Psoas muscle (tissue), 7 donors: ENCODE measurements at regions not wholly inside any gene's neighbourhood (a gene's known extent, or its start where the extent isn't known, plus 50 kb on each side); places are given as distances from the start of the nearest gene placed in this dataset.

Experiments
- ATAC-seq, 4 donors: fragments of 200-7000 bp; cut with Tn5 transposase; one replicate each; pipeline ENCODE4 v1.9.1; 2020; ENCODE audit warnings: moderate library complexity in 3 of 4, mild to moderate bottlenecking in 2 of 4
- DNase-seq, 2 donors: peaks; one replicate each; pipeline ENCODE4 v3.0.0-alpha.2; 2020
- H3K27ac ChIP-seq: fragments of 200-600 bp; one replicate; pipeline ENCODE4 v1.8.0; 2022
- H3K27me3 ChIP-seq, 3 donors: fragments of 200-600 bp in 1 of 3; one replicate each; pipeline versions ENCODE4 v1.6.1 to v1.8.0; 2013 to 2022; ENCODE audit warnings: low read length in 2 of 3, mild to moderate bottlenecking in 2 of 3, moderate library complexity in 1 of 3; ENCODE audit not compliant: insufficient read depth in 3 of 3
- H3K36me3 ChIP-seq, 2 donors: fragments of 200-600 bp in 1 of 2; one replicate each; pipeline versions ENCODE4 v1.6.1 to v1.8.0; 2013 to 2022; ENCODE audit warnings: low read depth in 1 of 2, mild to moderate bottlenecking in 1 of 2, moderate library complexity in 1 of 2; ENCODE audit not compliant: insufficient read depth in 1 of 2
- H3K4me1 ChIP-seq: fragments of 200-600 bp; one replicate; pipeline ENCODE4 v1.8.0; 2022
- H3K4me3 ChIP-seq: fragments of 200-600 bp; one replicate; pipeline ENCODE4 v1.8.0; 2022; ENCODE audit warnings: mild to moderate bottlenecking
- H3K9me3 ChIP-seq: fragments of 200-600 bp; one replicate; pipeline ENCODE4 v1.8.0; 2022
- WGBS, 3 donors: extraction: QIAGEN DNeasy Blood & Tissue Kit; methylation state at CpG; one replicate each; pipeline versions ENCODE4 v1.1.6 to v1.1.7; 2013; 5-methylcytosine and 5-hydroxymethylcytosine counted together
- intact Hi-C, 2 donors: fragments of 100-400 bp; cut with DNase I; formaldehyde crosslinking; loops; one replicate each; pipeline versions ENCODE4 v1.11.0 to v1.14.2; 2022
- TF ChIP-seq, protein P1 (sequence below): fragments of 200-600 bp; IDR thresholded peaks from one replicate; pipeline ENCODE4 v1.8.0; 2022; ENCODE audit warnings: antibody characterized with exemption
- donor health status: healthy with polysubstance abuse.
- donor health status: DM: no; HTN: no; CAD: no; lungs with moderate emphysema.
- donor health status: Bipolar disorder and iron deficiency.
- donor health status: healthy.
- donor health status: DM: yes; HTN: yes; CAD: no.
- donor health status: DM: no; HTN: no; CAD: no.
- donor health status: DM: yes; HTN: yes; CAD: no.

DNA sequence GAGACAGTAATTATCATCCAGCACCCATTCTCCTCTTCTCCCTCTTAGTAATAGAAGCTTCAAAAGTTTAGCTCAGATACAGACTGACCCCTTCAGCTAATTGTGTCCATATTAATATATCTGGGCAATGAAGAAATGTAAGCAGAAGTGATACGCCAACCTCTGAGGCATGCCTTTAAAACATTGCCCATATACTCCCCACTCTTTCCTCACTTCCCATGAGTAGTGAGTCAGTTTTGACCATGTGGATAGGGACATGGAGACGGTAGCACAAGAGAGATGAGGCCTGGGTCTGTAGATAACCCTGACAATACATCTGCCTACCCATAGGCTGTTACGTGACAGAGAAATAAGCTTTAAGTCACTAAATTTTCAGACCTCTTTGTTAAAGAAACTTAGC, 147.6 kb downstream of the KCTD12 start:
- WGBS, 3 donors: 93 to 96% (median 94%) methylated on average over 3 of the region's 3 CpGs
- TF ChIP-seq, protein P1, sequence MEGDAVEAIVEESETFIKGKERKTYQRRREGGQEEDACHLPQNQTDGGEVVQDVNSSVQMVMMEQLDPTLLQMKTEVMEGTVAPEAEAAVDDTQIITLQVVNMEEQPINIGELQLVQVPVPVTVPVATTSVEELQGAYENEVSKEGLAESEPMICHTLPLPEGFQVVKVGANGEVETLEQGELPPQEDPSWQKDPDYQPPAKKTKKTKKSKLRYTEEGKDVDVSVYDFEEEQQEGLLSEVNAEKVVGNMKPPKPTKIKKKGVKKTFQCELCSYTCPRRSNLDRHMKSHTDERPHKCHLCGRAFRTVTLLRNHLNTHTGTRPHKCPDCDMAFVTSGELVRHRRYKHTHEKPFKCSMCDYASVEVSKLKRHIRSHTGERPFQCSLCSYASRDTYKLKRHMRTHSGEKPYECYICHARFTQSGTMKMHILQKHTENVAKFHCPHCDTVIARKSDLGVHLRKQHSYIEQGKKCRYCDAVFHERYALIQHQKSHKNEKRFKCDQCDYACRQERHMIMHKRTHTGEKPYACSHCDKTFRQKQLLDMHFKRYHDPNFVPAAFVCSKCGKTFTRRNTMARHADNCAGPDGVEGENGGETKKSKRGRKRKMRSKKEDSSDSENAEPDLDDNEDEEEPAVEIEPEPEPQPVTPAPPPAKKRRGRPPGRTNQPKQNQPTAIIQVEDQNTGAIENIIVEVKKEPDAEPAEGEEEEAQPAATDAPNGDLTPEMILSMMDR: no peak
- ATAC-seq: no peak

DNA sequence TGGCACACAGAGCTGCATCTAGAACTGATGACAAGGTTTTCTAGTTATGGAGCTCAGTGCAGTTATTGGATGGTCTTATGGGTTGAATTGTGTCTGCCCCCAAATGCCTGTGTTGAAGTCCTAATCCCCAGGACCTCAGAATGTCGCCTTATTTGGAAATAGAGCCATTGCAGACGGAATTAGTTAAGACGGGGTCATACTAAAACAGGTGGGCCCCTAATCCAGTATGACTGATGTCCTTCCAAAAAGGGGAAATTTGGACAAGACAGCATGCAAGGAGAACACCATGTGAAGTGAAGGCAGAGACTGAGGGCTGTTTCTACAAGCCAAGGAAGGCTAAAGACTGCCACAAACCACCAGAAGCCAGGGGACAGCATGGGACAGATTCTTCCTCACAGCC, 148.7 kb downstream of the KCTD12 start:
- H3K9me3 ChIP-seq: no peaks in the 10 kb centered on the region
- no peak for DNase-seq
- ATAC-seq: no peak
- 44 to 49% (median 48%) methylated on average over 3 of the region's 3 CpGs for WGBS, 3 donors
- intact Hi-C loops: no loop called here
- H3K4me3 ChIP-seq: no peak overlapping the region
- no peaks in the 10 kb centered on the region for H3K4me1 ChIP-seq
- H3K36me3 ChIP-seq: no peaks in the 10 kb centered on the region
- no peak overlapping the region for H3K27ac ChIP-seq
- TF ChIP-seq, protein P1: no peak
- no peaks in the 10 kb centered on the region for H3K27me3 ChIP-seq

More for the DNA sequence above, 147.6 kb downstream of the KCTD12 start:
- Histone ChIP-seq H3K4me1 (no peaks in the 10 kb centered on the region), H3K27ac (no peak overlapping the region), H3K27me3 (no peaks in the 10 kb centered on the region), H3K36me3 (no peaks in the 10 kb centered on the region), H3K4me3 (no peak overlapping the region), H3K9me3 (no peaks in the 10 kb centered on the region)
- DNase-seq: no peak
- intact Hi-C loops: no loop called here

DNA sequence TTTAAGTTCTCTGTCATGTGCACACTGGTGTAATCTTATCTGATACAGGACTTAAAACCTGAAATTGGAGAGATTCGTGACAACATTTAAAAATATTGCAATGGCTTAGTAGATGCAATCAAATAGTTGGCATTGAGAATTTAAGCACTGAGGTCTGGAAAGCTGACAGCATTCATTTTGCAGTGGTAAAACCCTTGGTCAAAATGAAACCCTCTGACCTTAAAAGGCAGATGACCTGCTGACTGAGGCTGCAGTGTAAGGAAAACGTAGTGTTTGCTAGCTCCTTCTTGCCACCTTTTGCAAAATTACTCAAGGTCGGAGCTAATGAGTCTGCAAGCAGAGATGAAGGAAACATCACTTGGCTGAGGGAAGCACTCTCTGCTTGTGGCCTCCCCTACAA, 150.6 kb downstream of the KCTD12 start:
- Histone ChIP-seq H3K9me3 (no peaks in the 10 kb centered on the region), H3K27ac (no peak overlapping the region), H3K4me1 (no peaks in the 10 kb centered on the region), H3K27me3 (no peaks in the 10 kb centered on the region), H3K36me3 (no peaks in the 10 kb centered on the region), H3K4me3 (no peak overlapping the region)
- ATAC-seq (no peak), DNase-seq (no peak)
- TF ChIP-seq, protein P1: no peak
- intact Hi-C loops: no loop called here
- 72 to 83% (median 73%) methylated on average over 3 of the region's 3 CpGs for WGBS, 3 donors

DNA sequence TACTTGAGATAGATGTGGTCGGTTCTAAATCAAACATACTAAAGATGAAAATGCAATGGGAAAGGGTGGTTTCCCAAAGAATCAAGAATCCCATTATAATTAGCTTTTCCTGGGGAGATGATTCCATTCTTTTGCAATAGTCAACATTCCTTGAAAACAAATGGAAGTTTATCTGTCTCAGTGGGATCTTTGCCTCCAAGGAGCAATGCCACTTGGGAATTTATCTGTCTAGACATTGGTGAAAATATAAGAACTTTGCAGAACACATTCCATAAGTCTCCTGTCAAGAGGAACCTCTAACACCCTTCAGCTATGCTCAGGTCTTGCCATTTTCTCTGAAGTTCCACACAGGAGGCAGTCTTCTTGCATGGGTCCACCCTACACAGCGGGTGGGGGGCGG, 152.5 kb downstream of the KCTD12 start:
- Histone ChIP-seq H3K36me3 (no peaks in the 10 kb centered on the region), H3K4me1 (no peaks in the 10 kb centered on the region), H3K27me3 (no peaks in the 10 kb centered on the region), H3K27ac (no peak overlapping the region), H3K4me3 (no peak overlapping the region), H3K9me3 (no peaks in the 10 kb centered on the region)
- ATAC-seq (no peak), DNase-seq (no peak)
- TF ChIP-seq, protein P1: no peak
- intact Hi-C loops: no loop called here
- 83 to 87% (median 86%) methylated on average over 3 of the region's 3 CpGs for WGBS, 3 donors

DNA sequence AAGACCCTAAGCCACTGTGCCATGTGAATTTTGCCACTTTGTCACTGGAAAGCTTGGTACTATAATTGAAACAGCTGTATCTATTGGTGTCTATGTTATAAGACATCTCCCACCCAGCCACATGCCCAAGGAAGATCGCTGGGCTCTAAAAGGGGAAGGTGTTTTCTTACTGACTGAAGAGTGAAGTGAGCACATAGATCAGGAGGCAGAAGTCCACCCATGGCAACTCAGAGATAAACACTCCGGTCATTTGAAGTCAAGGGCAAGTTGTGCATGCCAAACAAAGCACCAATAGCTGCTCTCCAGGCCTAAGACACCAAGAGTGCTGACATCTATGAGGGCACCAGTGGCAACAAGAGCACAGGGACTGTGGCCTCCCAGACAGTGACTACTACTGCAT, 153.8 kb downstream of the KCTD12 start:
- no peaks in the 10 kb centered on the region for H3K9me3 ChIP-seq
- no peak for ATAC-seq
- H3K4me1 ChIP-seq: no peaks in the 10 kb centered on the region
- intact Hi-C loops: no loop called here
- H3K36me3 ChIP-seq: no peaks in the 10 kb centered on the region
- no peak overlapping the region for H3K4me3 ChIP-seq
- H3K27ac ChIP-seq: no peak overlapping the region
- no peak for DNase-seq
- H3K27me3 ChIP-seq: no peaks in the 10 kb centered on the region
- TF ChIP-seq, protein P1: no peak
- 91 to 95% (median 91%) methylated on average over 2 of the region's 2 CpGs for WGBS, 3 donors
